NCI-H446 treated with DMSO at 0.1 percent for 48 hours (cell line): ENCODE measurements at regions not wholly inside any gene's neighbourhood (a gene's known extent, or its start where the extent isn't known, plus 50 kb on each side); places are given as distances from the start of the nearest gene placed in this dataset.
A peak's percentile ranks its signal among the peaks of the same experiment; 100 is the strongest.

Source experiments
- DNase-seq: peaks from one replicate; lab custom pipeline; 2025; lab: John Stamatoyannopoulos, UW

DNA sequence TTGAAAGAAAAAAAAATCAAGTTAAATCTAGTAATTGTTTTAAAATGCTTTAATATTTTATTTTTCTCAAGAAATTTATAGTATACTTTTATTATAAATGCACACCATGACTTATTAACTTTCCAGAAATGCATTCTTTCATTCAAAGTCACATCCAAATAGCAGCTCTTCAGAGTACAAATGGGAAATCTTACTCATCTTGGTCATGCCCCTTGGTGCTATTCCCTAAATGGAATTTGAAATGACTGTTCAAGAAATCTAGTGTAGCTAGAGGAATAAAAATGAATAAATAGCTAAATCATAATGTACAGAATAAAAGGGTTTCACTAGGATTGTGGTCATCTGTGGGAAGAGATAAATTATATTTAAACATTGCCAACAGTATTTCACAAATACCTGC, 1139.7 kb downstream of the PCDH18 start:
- no peak for DNase-seq

DNA sequence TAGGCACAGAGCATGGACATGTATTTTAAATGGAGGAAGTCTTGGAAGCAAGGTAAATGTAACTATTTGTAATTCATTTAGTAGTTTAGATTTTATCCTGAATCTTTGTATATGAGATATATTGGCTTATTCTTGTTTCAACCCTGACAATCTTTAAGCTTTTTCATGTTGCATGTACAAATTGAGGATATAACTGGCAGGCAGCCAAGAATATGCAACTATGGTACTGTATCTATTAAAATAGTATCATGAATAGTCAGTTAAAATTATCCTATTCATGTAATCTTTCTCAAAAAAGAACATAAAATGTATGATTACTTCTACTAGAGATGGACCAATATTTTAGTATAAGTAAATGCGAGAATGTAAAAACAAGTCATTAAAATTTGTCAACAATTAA, 1141.5 kb downstream of the PCDH18 start:
- peak; percentile 3 for DNase-seq

GRCh38 chr4:136383082-136383481, 1149.2 kb downstream of the PCDH18 start:
- DNase-seq, result peak; percentile 52

DNA sequence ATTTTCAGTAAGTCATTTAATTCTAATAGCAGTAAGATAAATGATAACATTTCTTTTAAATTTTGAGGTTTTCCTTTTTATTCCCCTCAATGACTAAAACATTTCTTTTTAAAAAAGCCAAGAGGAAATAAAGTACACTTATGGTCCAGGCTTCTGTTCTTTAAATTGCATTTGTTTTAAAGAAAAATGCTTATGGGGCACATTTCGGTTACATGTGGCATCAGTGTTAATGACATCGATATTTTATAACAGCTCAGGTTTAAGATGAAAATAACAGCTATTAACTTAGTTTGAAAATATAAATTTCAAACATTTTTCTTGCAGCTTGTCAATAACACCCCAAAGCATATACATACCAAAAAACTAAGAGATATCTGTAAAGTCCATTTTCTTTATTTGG, 1161.1 kb downstream of the PCDH18 start:
- DNase-seq, result no peak

GRCh38 chr4:136369073-136369472, 1163.2 kb downstream of the PCDH18 start:
- DNase-seq, result no peak

GRCh38 chr4:136357556-136357955, 1174.7 kb downstream of the PCDH18 start:
- DNase-seq, result no peak

DNA sequence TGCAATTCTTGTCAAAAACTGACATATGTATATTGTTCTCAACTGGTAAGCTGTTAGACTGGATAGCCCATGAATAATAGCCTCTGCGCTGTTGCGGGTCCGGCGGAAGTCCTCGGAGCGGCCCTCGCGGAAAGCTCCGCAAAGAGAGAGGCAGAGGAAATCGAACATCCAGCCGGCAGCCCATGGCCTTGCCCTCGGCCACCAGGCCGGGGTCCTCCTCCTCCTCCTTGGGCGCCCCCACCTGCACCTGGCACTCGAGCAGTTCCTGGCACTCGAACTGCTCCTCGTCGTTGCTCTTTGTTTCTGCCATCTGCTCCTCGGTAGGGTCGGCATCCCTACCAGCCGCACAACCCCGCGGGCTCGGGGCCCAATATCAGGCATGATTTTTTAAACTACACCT, 1176.3 kb downstream of the PCDH18 start:
- peak; percentile 63 for DNase-seq

DNA sequence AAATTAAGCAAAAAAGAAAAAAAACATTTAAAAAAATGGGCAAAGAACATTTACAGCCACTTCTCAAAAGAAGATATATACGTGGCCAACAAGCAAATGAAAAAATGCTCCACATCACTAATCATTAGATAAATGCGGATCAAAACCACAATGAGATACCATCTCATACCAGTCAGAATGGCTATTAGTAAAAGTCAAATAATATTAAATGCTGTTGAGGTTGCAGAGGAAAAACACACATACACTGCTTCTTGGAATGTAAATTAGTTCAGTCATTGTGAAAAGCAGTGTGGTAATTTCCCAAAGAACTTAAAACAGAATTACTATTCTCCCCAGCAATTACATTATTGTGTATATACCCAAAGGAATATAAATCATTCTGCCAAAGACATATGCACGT, 1189.0 kb downstream of the PCDH18 start:
- no peak for DNase-seq

DNA sequence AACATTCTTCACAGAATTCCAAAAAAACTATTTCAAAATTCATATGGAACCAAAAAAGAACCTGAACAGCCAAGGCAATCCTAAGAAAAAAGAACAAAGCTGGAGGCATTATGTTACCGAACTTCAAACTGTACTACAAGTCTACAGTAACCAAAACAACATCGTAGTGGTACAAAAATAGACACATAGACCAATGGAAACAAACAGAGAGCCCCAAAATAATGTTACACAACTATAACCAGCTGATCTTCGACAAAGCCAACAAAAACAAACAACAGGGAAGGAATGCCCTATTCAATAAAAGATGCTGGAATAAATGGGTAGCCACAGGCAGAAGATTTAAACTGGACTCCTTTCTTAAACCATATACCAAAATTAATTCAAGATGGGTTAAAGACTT, 1189.6 kb downstream of the PCDH18 start:
- DNase-seq, result no peak

GRCh38 chr4:136337216-136337615, 1195.1 kb downstream of the PCDH18 start:
- no peak for DNase-seq

- DNase-seq, result no peak
These were observed 1195.8 kb downstream of the PCDH18 start for GRCh38 chr4:136336479-136336878.

DNA sequence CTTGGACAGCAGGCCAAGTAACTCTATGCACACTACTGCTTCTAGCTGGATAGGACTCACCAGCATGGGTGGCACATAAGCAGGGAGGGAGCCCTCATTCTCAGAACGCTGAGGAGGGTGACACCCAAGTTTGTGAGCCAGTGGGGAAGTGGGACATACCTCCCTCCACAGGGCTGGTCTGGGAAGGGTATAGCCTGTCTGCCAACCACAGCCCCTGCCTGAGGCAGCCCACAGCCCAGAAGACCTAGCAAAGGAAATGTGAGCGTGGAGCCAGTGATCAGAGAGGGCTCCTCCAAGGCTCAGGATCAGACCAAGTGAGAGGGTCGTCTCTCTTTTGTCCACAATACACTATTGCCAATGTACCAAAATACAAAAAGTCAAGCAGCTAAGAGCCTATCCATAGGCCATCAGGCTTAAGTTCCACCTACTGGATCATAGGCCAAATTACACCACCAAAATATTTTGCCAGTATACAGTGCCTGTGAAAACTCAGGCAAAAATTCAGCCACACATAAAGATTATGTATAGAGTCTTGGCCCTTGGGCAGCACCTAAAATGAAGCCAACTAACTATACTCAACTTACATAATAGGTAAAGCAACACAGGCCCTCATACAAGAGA, 1203.1 kb downstream of the PCDH18 start:
- DNase-seq, result no peak

DNA sequence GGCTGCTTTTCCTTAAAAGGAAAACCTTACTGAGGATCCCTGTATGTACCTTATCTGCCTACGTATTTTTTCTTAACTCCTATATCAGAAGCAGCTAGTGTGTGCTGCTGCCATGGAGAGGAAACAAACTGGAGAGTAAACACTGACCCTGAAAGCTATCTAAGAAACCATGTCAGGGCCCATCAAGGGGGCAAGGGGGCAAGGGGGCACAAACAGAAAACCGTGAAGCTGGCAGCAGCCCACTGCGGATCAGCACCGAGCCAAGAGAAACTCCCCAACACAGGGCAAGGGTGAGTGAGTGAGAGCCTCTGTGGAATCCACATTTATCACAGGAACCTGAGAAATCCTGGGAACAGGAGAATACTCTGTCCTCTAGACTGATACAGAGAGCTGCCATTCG, 1204.2 kb downstream of the PCDH18 start:
- DNase-seq, result no peak

GRCh38 chr4:136320465-136320813, 1211.9 kb downstream of the PCDH18 start:
- DNase-seq, result no peak

DNA sequence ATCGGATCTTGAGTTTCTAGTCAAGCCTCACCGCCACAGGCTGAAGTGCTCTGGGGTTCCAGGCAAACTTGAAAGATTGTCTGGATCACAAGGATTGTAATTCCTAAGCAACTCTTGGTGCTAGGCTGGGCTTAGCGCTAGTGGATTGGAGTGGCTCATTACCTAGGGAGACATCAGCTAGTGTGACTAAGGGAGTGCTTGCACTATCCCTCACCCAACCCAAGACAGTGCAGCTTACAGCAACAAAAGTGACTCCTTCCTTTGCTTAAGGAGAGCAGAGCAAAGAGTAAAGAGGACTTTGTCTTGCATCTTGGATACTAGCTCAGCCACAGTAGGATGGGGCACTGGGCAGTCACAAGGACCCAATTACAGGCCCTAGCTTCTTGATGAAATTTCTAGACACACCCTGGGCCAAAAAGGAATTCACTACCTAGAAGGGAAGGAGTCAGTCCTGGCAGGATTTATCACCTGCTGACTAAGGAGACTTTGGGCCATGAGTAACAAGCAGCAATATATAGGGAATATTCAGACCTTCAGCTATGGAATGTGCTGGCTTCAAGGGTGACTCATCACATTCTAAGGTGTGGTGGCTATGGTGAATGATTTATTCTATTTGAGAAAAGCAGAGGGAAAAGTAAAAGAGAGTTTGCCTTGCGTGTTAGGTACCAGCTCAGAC, 1212.4 kb downstream of the PCDH18 start:
- no peak for DNase-seq

- no peak for DNase-seq
These were observed 1215.3 kb downstream of the PCDH18 start for GRCh38 chr4:136316961-136317360.

- DNase-seq, result no peak
These were observed 1217.6 kb downstream of the PCDH18 start for GRCh38 chr4:136314686-136315085.

DNA sequence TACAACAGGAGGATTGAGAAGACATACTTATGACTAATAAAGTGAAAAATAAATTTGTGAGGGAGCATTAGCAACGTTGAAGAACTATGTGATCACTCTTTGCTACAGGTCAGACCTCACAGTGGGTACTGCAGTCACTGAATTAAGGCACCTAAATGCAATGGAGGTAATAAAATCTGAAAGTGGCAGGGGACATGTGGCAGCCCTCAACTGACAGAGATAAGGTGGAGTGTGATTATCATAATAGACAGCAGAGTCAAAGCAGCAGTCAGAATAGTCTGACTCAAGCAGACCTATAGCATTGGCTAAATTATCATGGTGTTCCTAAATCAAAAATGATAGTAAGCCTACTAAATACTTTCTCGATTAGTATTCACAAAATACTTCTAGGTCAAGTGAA, 1220.5 kb downstream of the PCDH18 start:
- DNase-seq, result no peak

DNA sequence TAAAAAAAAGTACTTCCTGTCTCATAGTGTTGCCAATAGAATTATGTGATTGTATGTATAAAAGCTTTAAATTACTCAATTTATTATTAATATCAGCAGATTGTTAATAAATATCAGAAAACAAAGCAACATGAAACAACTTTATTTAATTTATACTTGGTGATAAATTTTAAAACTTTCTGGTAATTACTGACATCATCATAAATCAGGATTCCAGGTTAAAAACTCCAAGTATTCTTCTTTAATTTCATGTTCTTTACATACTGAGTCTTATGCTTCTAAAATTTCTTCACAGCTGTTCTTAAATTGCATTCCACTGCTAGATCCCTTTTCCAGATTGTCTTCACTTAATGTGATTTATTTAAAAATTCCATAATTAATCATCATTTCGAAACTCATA, 1224.5 kb downstream of the PCDH18 start:
- no peak for DNase-seq

- no peak for DNase-seq
These were observed 1225.9 kb downstream of the PCDH18 start for GRCh38 chr4:136306361-136306760.

- no peak for DNase-seq
These were observed 1229.7 kb downstream of the PCDH18 start for GRCh38 chr4:136302566-136302965.

- no peak for DNase-seq
These were observed 1230.4 kb downstream of the PCDH18 start for GRCh38 chr4:136301749-136302495.

DNA sequence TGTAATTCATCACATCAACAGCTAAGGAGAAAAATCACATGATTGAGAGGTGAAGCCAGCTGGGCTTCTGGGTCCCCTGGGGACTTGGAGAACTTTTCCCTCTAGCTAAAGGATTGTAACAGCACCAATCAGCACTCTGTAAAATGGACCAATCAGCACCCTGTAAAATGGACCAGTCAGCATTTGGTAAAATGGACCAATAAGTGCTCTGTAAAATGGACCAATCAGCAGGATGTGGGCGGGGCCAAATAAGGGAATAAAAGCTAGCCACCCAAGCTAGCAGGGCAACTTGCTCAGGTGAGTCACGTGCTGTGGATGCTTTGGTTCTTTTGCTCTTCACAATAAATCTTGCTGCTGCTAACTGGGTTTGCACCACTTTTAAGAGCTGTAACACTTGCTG, 1248.3 kb downstream of the PCDH18 start:
- DNase-seq, result no peak
